ENCODE measurements at regions not wholly inside any gene's neighbourhood (a gene's known extent, or its start where the extent isn't known, plus 50 kb on each side); places are given as distances from the start of the nearest gene placed in this dataset.
A peak's percentile ranks its signal among the peaks of the same experiment; 100 is the strongest.

- peak in 1 of 2 experiments; percentile 16 for DNase-seq
- Histone ChIP-seq H3K9me3 (no peaks in the 10 kb centered on the region), H3K4me1 (no peaks in the 10 kb centered on the region), H3K36me3 (ENCODE audit: control insufficient read depth, insufficient read depth, low read length) (no peaks in the 10 kb centered on the region), H3K4me3 (ENCODE audit: low read depth, low read length) (no peak overlapping the region), H3K27me3 (replicated peaks; ENCODE audit: control insufficient read depth, insufficient read depth, low read length) (no peaks in the 10 kb centered on the region)
- H3K27me3 Mint-ChIP-seq (ENCODE audit: insufficient read depth, unreplicated experiment), result no peaks in the 10 kb centered on the region
- H3K4me3 Mint-ChIP-seq (ENCODE audit: unreplicated experiment), result no peak overlapping the region
- TF ChIP-seq CTCF (IDR thresholded peaks at IDR 0.05; ENCODE audit: insufficient read depth in 1 of 2, low read depth in 1 of 2, low read length in 1 of 2, severe bottlenecking in 1 of 2, unreplicated experiment in 1 of 2), result no peak
- no peaks in the 10 kb centered on the region for H3K9me3 Mint-ChIP-seq (ENCODE audit: unreplicated experiment)
- BruUV-seq (replicated peaks), result no TSS peak
- no peak overlapping the region for H3K27ac Mint-ChIP-seq (ENCODE audit: unreplicated experiment)
- H3K4me1 Mint-ChIP-seq (ENCODE audit: low read depth, unreplicated experiment), result peaks cover 28% of the 10 kb centered on the region
- H3K36me3 Mint-ChIP-seq (ENCODE audit: insufficient read depth, unreplicated experiment), result no peaks in the 10 kb centered on the region
- intact Hi-C loops (cut with micrococcal nuclease; ENCODE audit: unreplicated experiment), result no loop called here
- CTCF ChIA-PET, result no interaction called here
- POLR2A ChIA-PET, result no interaction called here
Measured at GRCh38 chr6:139777202-139777970, 402.9 kb upstream of the CITED2 start.

GRCh38 chr6:139776041-139776440 lies 401.6 kb upstream of the CITED2 start:
- Mint-ChIP-seq H3K4me1 (ENCODE audit: low read depth, unreplicated experiment) (peaks cover 40% of the 10 kb centered on the region), H3K9me3 (ENCODE audit: unreplicated experiment) (no peaks in the 10 kb centered on the region)
- no TSS peak for BruUV-seq (replicated peaks)

GRCh38 chr6:139768196-139768595 lies 393.7 kb upstream of the CITED2 start:
- H3K27ac Mint-ChIP-seq (ENCODE audit: unreplicated experiment), result no peak overlapping the region
- Histone ChIP-seq H3K4me1 (peaks cover 59% of the 10 kb centered on the region), H3K4me3 (ENCODE audit: low read depth, low read length) (no peak overlapping the region), H3K27me3 (replicated peaks; ENCODE audit: control insufficient read depth, insufficient read depth, low read length) (no peaks in the 10 kb centered on the region), H3K9me3 (no peaks in the 10 kb centered on the region), H3K36me3 (ENCODE audit: control insufficient read depth, insufficient read depth, low read length) (no peaks in the 10 kb centered on the region)
- ChIA-PET CTCF (no interaction called here), POLR2A (no interaction called here)
- no peak for DNase-seq
- H3K36me3 Mint-ChIP-seq (ENCODE audit: insufficient read depth, unreplicated experiment), result no peaks in the 10 kb centered on the region
- no TSS peak for BruUV-seq (replicated peaks)
- no peaks in the 10 kb centered on the region for H3K27me3 Mint-ChIP-seq (ENCODE audit: insufficient read depth, unreplicated experiment)
- no peaks in the 10 kb centered on the region for H3K9me3 Mint-ChIP-seq (ENCODE audit: unreplicated experiment)
- TF ChIP-seq CTCF (IDR thresholded peaks at IDR 0.05; ENCODE audit: insufficient read depth in 1 of 2, low read depth in 1 of 2, low read length in 1 of 2, severe bottlenecking in 1 of 2, unreplicated experiment in 1 of 2), result no peak
- peaks cover 64% of the 10 kb centered on the region for H3K4me1 Mint-ChIP-seq (ENCODE audit: low read depth, unreplicated experiment)
- no peak overlapping the region for H3K4me3 Mint-ChIP-seq (ENCODE audit: unreplicated experiment)
- intact Hi-C loops (cut with micrococcal nuclease; ENCODE audit: unreplicated experiment), result no loop called here

More at GRCh38 chr6:139776041-139776440, 401.6 kb upstream of the CITED2 start:
- no peak for TF ChIP-seq CTCF (IDR thresholded peaks at IDR 0.05; ENCODE audit: insufficient read depth in 1 of 2, low read depth in 1 of 2, low read length in 1 of 2, severe bottlenecking in 1 of 2, unreplicated experiment in 1 of 2)
- ChIA-PET POLR2A (no interaction called here), CTCF (no interaction called here)
- Mint-ChIP-seq H3K4me3 (ENCODE audit: unreplicated experiment) (no peak overlapping the region), H3K27ac (ENCODE audit: unreplicated experiment) (no peak overlapping the region), H3K36me3 (ENCODE audit: insufficient read depth, unreplicated experiment) (no peaks in the 10 kb centered on the region), H3K27me3 (ENCODE audit: insufficient read depth, unreplicated experiment) (no peaks in the 10 kb centered on the region)
- Histone ChIP-seq H3K9me3 (no peaks in the 10 kb centered on the region), H3K36me3 (ENCODE audit: control insufficient read depth, insufficient read depth, low read length) (no peaks in the 10 kb centered on the region), H3K4me1 (peaks cover 10% of the 10 kb centered on the region), H3K27me3 (replicated peaks; ENCODE audit: control insufficient read depth, insufficient read depth, low read length) (no peaks in the 10 kb centered on the region), H3K4me3 (ENCODE audit: low read depth, low read length) (no peak overlapping the region)
- no peak for DNase-seq
- intact Hi-C loops (cut with micrococcal nuclease; ENCODE audit: unreplicated experiment), result no loop called here
